ENCODE measurements at regions not wholly inside any gene's neighbourhood (a gene's known extent, or its start where the extent isn't known, plus 50 kb on each side); places are given as distances from the start of the nearest gene placed in this dataset.
A peak's percentile ranks its signal among the peaks of the same experiment; 100 is the strongest.

DNA sequence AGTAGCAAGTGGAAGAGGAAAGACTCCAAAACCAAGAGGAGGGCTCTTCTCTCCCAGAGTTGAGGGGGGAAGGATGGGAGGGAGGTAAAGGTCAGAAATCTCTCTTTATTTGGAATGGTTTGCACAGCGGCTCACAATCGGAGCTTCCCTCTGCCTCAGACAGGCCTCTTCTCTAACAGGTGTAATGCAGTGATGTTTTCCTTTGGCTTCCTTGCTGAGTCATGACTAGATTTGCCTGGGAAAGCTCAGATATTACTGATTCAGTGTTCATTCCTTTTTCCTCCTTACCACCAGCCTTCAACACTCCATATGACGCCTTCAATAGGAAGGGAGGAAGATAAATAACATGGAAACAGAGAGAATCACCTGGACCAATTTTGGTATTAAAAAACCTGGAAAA lies 136.6 kb downstream of the RNF152 start:
- DNase-seq = no peak

DNA sequence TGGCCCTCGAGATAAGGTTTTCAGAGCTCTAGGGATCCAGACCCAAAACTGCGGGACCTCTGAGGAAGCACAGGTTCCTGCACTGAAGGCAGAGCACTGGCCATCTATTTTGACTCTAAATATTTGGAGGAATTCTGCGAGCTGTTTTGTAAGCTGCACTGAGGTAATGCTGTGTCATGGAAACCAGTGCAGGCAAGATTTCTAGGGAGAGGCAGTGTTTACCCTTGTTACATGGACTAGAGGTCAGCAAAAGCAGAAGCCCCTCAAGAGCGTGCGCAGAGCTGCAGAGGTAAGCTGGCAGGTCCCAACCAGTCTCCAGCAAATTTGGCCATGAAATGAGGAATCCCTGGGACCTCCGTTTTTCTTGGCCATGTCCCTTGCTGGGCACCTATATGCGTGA lies 137.3 kb downstream of the RNF152 start:
- no peak for DNase-seq

GRCh38 chr18:61754039-61754583 lies 138.7 kb downstream of the RNF152 start:
- no peak for DNase-seq

GRCh38 chr18:61753373-61753772 lies 139.4 kb downstream of the RNF152 start:
- no peak for DNase-seq

DNA sequence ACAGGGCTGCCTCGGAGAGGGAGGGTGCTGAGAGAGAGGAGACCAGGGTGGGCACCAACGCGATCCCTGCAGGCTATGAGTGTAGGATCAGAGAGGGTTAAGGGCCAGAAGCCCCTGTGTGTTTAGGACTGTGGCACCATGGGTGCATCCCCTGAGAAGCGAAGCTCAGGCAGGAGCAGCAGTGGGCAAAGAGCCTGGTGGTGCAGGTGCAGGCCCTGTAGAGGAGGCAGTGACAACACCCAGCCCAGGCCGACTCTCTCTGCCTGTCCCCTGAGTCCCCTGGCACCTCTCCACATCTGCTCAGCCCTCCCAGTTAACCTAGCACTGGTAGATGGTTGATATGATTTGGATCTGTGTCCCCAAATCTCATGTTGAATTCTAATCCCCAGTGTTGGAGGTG lies 139.8 kb downstream of the RNF152 start:
- no peak for DNase-seq

- DNase-seq = no peak
These were observed 141.8 kb downstream of the RNF152 start for GRCh38 chr18:61750840-61751668.

- no peak for DNase-seq
These were observed 143.3 kb downstream of the RNF152 start for GRCh38 chr18:61749546-61749945.

- DNase-seq = no peak
These were observed 143.8 kb downstream of the RNF152 start for GRCh38 chr18:61749031-61749430.

- no peak for DNase-seq
These were observed 144.8 kb downstream of the RNF152 start for GRCh38 chr18:61748004-61748403.

GRCh38 chr18:61743775-61744531 lies 148.9 kb downstream of the RNF152 start:
- DNase-seq = peak; percentile 27

GRCh38 chr18:61742565-61743429 lies 150.0 kb downstream of the RNF152 start:
- DNase-seq = no peak

DNA sequence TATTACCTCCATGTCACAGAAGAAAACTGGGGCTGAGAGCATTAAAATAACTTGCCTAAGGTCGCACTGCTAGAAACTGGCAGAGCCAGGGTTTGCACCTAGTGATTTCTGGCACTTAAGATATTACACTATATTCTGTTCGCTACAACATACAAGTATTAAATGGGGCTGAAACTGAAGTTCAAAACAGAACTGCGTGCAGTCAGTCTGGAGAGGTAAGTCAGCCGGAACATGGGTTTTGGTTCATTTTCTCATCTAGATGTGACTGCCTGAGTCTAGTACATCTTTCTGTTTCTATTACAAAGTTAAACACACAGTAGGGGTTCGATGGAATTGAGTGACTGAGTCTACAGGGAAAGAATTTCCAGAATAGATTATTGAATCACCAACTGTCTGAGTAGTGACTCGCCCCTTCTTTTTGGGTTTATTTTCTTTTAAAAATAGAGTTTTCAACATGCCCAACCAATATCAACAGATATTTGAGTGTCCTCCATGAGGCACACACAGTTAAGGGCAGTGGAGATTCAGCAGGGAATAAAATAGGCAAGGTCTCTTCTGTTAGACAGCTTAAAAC lies 150.8 kb downstream of the RNF152 start:
- DNase-seq = no peak

GRCh38 chr18:61738488-61738887 lies 154.3 kb downstream of the RNF152 start:
- DNase-seq = no peak

DNA sequence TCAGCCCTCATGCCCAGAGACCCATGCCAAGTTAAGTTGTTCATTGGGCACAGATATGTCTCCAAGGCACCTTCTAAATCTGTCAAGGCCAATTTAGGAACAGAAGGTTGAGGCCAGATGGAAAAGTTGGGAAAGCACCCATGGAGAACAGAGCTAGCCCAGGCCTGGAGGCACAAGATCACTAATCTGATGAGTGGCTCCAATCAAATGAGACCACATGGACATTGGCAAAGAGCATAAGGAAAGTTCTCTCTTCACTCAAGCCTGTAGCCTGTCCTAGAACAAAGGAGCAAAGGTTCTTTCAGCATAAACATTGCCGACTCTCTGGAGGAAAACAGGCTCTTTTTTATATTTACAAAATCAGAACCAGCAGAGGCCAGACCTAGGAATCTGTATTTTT lies 154.8 kb downstream of the RNF152 start:
- DNase-seq = no peak

DNA sequence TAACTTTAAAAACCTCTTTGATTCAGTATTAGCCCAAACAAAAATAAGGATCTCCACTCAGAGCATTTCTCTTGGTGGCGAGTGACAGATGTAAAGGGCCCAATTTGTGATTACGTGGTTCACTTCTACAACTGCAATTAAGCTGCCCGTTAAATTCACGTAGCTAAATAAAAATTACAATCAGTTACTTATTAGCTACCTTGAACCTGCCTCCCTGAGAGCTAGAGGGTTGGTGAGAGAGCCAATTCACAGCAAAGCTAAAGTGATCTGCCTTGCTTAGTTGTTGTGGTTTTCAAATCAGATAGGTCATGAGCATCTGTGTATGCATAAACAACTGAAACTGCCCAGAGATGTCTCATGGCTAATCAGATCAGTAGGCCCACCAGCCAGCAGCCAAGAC lies 156.7 kb downstream of the RNF152 start:
- DNase-seq = no peak

GRCh38 chr18:61735564-61736102 lies 157.2 kb downstream of the RNF152 start:
- DNase-seq = no peak

DNA sequence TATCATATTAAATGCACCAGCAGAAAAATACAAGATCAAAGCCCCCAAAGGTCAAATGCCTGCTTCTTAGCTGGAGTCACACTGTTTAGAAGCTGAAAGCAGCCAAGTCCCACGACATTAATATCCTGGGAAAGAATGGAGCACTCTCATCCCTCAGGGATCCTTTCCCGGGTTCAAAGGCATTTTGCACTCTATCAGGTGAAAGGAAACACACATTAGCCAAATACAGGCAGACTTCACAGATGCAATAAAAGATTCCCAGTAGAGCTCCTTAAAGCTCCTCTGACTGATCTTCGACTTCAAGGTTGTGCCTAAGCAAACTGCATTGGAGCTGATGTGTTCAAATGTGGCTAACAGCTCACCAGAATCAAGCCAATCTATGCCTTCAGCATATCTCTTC lies 158.4 kb downstream of the RNF152 start:
- DNase-seq = no peak

DNA sequence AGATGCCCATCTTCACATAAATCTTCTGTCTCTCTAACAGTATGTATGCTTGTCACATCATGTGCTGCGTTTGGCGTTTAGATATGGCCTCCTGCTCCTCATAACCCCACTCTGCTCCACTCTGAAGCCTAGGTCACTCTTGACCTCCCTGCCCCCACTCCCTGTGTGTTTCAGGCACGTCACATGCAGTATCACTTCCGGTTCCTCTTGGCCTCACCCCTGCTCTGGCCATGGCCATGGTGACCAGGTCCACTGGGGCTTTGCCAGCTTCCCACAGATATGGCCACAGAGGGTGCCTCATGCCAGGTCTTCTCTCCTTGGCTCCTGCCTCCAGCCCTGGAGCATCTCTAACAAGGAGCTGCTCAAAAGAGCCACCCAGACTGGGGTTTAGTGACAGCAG lies 160.0 kb downstream of the RNF152 start:
- DNase-seq = no peak

- DNase-seq = peak; percentile 31
These were observed 161.0 kb downstream of the RNF152 start for GRCh38 chr18:61731693-61732376.

DNA sequence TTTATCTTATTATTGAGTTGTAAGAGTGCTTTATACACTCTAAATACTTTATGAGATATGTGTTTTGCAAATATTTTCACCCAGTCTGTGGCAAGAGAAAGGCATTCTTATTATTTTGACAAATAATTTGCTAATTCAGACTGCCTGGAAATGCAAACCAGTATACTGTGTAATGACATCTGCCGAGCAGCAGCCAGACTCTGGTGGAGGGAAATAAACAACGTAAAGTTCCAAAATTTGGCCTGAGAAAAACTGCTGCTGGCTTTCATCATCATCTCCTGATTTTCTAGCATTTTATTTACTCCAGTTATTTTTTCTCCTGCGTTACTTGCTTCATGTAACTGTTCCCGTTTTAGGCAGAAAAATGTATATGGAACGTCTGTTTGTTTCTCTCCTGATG lies 161.6 kb downstream of the RNF152 start:
- no peak for DNase-seq

DNA sequence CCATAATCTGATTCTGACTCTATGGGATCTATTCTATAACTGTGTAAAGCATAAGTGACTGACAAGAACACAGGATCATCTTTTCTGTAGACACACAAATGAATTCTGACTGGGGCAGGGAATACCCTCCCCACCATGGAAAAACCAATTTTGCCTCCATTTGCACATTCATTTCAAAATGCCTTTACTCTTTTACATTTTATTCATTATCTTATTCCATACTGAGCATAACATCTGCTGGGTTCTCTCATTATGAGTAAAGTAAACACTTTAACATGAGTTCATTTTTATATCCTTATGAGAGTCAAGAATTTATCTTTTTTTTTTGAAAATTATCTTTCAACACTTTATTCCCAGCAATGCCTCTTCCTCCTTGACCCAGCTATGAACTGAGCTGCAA lies 163.5 kb downstream of the RNF152 start:
- DNase-seq = no peak

Measured in fibroblast of upper back skin (primary cell).